ENCODE measurements at regions not wholly inside any gene's neighbourhood (a gene's known extent, or its start where the extent isn't known, plus 50 kb on each side); places are given as distances from the start of the nearest gene placed in this dataset.

DNA sequence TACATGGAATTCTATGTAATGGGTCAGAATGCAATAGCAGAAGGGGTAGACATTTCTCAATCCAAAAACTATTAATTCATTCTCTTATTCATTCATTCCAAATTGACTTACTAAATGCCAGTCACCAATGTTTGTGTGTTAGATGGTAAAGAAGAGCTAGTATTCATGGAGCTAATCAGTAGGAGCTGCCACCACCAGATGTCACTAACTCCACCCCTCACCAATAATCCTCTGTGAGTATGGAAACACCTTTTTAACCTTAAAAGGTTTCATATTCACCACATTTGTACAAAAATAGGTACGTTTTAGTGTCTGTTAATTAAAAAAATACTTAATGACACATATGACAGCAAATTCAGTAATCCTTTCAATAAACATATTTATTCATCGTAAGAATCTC lies 131.8 kb upstream of the PKN2 start:
- WGBS, 2 donors (ENCODE audit: low coverage in 1 of 2) = 77 to 79% methylated on average over 2 of the region's 2 CpGs
- Histone ChIP-seq H3K27ac (no peak overlapping the region), H3K9me3 (no peaks in the 10 kb centered on the region), H3K36me3 (no peaks in the 10 kb centered on the region), H3K4me1 (no peaks in the 10 kb centered on the region), H3K27me3 (no peaks in the 10 kb centered on the region), H3K4me3 (no peak overlapping the region)
- intact Hi-C loops (cut with DNase I; ENCODE audit: low total_unique reads) = loop anchor here (5.0 kb wide), 1 partner anchor 245 kb away; no protein-coding TSS in a partner anchor
- TF ChIP-seq POLR2A (IDR thresholded peaks at IDR 0.05) (no peak), POLR2AphosphoS5 (IDR thresholded peaks at IDR 0.05) (no peak), EP300 (IDR thresholded peaks at IDR 0.05; ENCODE audit: low read depth) (no peak)
- TF ChIP-seq, protein P1, sequence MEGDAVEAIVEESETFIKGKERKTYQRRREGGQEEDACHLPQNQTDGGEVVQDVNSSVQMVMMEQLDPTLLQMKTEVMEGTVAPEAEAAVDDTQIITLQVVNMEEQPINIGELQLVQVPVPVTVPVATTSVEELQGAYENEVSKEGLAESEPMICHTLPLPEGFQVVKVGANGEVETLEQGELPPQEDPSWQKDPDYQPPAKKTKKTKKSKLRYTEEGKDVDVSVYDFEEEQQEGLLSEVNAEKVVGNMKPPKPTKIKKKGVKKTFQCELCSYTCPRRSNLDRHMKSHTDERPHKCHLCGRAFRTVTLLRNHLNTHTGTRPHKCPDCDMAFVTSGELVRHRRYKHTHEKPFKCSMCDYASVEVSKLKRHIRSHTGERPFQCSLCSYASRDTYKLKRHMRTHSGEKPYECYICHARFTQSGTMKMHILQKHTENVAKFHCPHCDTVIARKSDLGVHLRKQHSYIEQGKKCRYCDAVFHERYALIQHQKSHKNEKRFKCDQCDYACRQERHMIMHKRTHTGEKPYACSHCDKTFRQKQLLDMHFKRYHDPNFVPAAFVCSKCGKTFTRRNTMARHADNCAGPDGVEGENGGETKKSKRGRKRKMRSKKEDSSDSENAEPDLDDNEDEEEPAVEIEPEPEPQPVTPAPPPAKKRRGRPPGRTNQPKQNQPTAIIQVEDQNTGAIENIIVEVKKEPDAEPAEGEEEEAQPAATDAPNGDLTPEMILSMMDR (IDR thresholded peaks at IDR 0.05) = no peak
- in situ Hi-C loops (cut with MboI; ENCODE audit: low pct_ligation_motif_present in 1 of 4, low pct_unique_long_range_greater_than_20kb in 1 of 4, low sequenced_read_pairs in 3 of 4) = no loop called here
- no peak for DNase-seq

DNA sequence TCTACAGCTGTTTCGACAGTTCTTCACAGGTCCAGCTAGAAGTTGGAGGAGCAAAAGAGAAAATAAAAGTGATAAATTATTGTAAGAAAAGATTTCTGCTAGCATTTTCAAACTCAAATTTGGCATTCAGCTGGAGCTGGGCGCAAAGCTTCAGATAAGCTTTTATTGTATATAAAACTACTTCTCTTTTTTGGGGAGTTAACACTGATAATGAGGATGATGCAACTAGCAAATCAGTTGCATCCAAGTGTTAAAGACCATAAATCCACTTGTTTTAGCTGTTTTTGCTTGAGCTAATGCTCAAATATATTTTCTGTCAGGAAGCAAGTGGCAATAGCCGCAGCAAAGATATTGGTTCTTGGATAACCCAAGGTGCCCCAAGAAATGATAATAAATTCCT lies 127.1 kb upstream of the PKN2 start:
- DNase-seq = no peak
- in situ Hi-C loops (cut with MboI; ENCODE audit: low pct_ligation_motif_present in 1 of 4, low pct_unique_long_range_greater_than_20kb in 1 of 4, low sequenced_read_pairs in 3 of 4) (no loop called here), intact Hi-C loops (cut with DNase I; ENCODE audit: low total_unique reads) (no loop called here)
- Histone ChIP-seq H3K27ac (no peak overlapping the region), H3K4me1 (no peaks in the 10 kb centered on the region), H3K36me3 (no peaks in the 10 kb centered on the region), H3K27me3 (no peaks in the 10 kb centered on the region), H3K4me3 (no peak overlapping the region), H3K9me3 (no peaks in the 10 kb centered on the region)
- WGBS, 2 donors (ENCODE audit: low coverage in 1 of 2) = 70 to 85% methylated on average over 3 of the region's 3 CpGs
- TF ChIP-seq POLR2A (IDR thresholded peaks at IDR 0.05) (no peak), EP300 (IDR thresholded peaks at IDR 0.05; ENCODE audit: low read depth) (no peak), POLR2AphosphoS5 (IDR thresholded peaks at IDR 0.05) (no peak)
- TF ChIP-seq, protein P1 (IDR thresholded peaks at IDR 0.05) = no peak

- Histone ChIP-seq H3K36me3 (no peaks in the 10 kb centered on the region), H3K27ac (no peak overlapping the region), H3K4me1 (no peaks in the 10 kb centered on the region), H3K4me3 (no peak overlapping the region), H3K27me3 (no peaks in the 10 kb centered on the region), H3K9me3 (no peaks in the 10 kb centered on the region)
- 88 to 93% methylated on average over 3 of the region's 3 CpGs for WGBS, 2 donors (ENCODE audit: low coverage in 1 of 2)
- no peak for DNase-seq
- TF ChIP-seq POLR2AphosphoS5 (IDR thresholded peaks at IDR 0.05) (no peak), EP300 (IDR thresholded peaks at IDR 0.05; ENCODE audit: low read depth) (no peak), POLR2A (IDR thresholded peaks at IDR 0.05) (no peak)
- TF ChIP-seq, protein P1 (IDR thresholded peaks at IDR 0.05) = no peak
- in situ Hi-C loops (cut with MboI; ENCODE audit: low pct_ligation_motif_present in 1 of 4, low pct_unique_long_range_greater_than_20kb in 1 of 4, low sequenced_read_pairs in 3 of 4) = no loop called here
- intact Hi-C loops (cut with DNase I; ENCODE audit: low total_unique reads) = no loop called here
Measured at GRCh38 chr1:88560621-88561020, 123.5 kb upstream of the PKN2 start.

DNA sequence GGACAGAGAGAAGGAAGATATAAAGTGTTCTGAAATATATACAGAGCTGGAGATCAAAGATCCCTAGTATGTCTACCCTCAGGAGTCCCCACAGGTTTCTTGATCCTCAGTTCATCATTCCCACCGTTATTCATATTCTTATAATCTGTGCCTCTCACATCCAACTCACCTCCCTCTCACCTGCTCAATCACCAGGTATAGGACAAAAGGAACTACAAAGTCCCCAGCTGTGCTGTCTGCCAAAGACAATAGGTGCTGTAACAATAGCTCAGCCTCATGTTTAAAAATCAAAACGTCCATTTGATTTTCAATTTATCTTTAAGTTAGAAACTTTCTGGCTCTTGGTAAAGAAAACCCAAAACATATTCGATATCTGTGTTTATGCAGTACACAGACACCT lies 121.1 kb upstream of the PKN2 start:
- no peak for DNase-seq
- in situ Hi-C loops (cut with MboI; ENCODE audit: low pct_ligation_motif_present in 1 of 4, low pct_unique_long_range_greater_than_20kb in 1 of 4, low sequenced_read_pairs in 3 of 4) = no loop called here

More for the DNA sequence above, 121.1 kb upstream of the PKN2 start:
- no peaks in the 10 kb centered on the region for H3K4me1 ChIP-seq
- no peak overlapping the region for H3K27ac ChIP-seq
- intact Hi-C loops (cut with DNase I; ENCODE audit: low total_unique reads) = no loop called here
- 63 to 68% methylated on average over 3 of the region's 3 CpGs for WGBS, 2 donors (ENCODE audit: low coverage in 1 of 2)
- no peak overlapping the region for H3K4me3 ChIP-seq
- TF ChIP-seq, protein P1 (IDR thresholded peaks at IDR 0.05) = no peak
- TF ChIP-seq POLR2AphosphoS5 (IDR thresholded peaks at IDR 0.05) (no peak), POLR2A (IDR thresholded peaks at IDR 0.05) (no peak), EP300 (IDR thresholded peaks at IDR 0.05; ENCODE audit: low read depth) (no peak)
- H3K36me3 ChIP-seq = no peaks in the 10 kb centered on the region
- no peaks in the 10 kb centered on the region for H3K9me3 ChIP-seq
- no peaks in the 10 kb centered on the region for H3K27me3 ChIP-seq
